ENCODE measurements at regions not wholly inside any gene's neighbourhood (a gene's known extent, or its start where the extent isn't known, plus 50 kb on each side); places are given as distances from the start of the nearest gene placed in this dataset.

- Histone ChIP-seq H4K20me1 (ENCODE audit: insufficient read depth, low read length, poor library complexity, severe bottlenecking) (no peaks in the 10 kb centered on the region), H3K9me2 (replicated peaks; ENCODE audit: low read depth, low read length) (no peaks in the 10 kb centered on the region), H3K4me3 (ENCODE audit: low read length, poor library complexity, severe bottlenecking) (no peak overlapping the region), H3K27me3 (ENCODE audit: insufficient read depth, low read length, poor library complexity, severe bottlenecking) (no peaks in the 10 kb centered on the region), H3K9ac (ENCODE audit: low read depth, low read length, poor library complexity, severe bottlenecking) (no peak overlapping the region), H3K36me3 (ENCODE audit: insufficient read depth, low read length) (no peaks in the 10 kb centered on the region), H3K4me1 (ENCODE audit: insufficient read depth, low read length, poor library complexity, severe bottlenecking) (no peaks in the 10 kb centered on the region), H3K79me2 (ENCODE audit: insufficient read depth, low read length) (no peaks in the 10 kb centered on the region), H3K9me3 (ENCODE audit: insufficient read depth, low read depth, low read length) (peaks cover 2% of the 10 kb centered on the region; the same call in 1 of the 2 replicates), H3F3A (ENCODE audit: low read depth) (no peaks in the 10 kb centered on the region), H3K4me2 (ENCODE audit: low read depth, low read length, poor library complexity, severe bottlenecking) (no peak overlapping the region), H2AFZ (ENCODE audit: low read length) (no peak overlapping the region)
- no peak for TF ChIP-seq EZH2phosphoT487 (IDR thresholded peaks at IDR 0.05; ENCODE audit: borderline replicate concordance)
- no peak for TF ChIP-seq CTCF (conservative IDR thresholded peaks at IDR 0.05; ENCODE audit: low read length)
Observed at GRCh38 chr2:78910376-78910775, 115.1 kb upstream of the REG3G start.

GRCh38 chr2:78913257-78913656 lies 112.2 kb upstream of the REG3G start:
- Histone ChIP-seq H3K9me3 (ENCODE audit: insufficient read depth, low read depth, low read length) (peaks cover 3% of the 10 kb centered on the region; the same call in 1 of the 2 replicates), H3K36me3 (ENCODE audit: insufficient read depth, low read length) (no peaks in the 10 kb centered on the region), H3K9ac (ENCODE audit: low read depth, low read length, poor library complexity, severe bottlenecking) (no peak overlapping the region), H3F3A (ENCODE audit: low read depth) (no peaks in the 10 kb centered on the region), H2AFZ (ENCODE audit: low read length) (no peak overlapping the region), H4K20me1 (ENCODE audit: insufficient read depth, low read length, poor library complexity, severe bottlenecking) (no peaks in the 10 kb centered on the region), H3K4me1 (ENCODE audit: insufficient read depth, low read length, poor library complexity, severe bottlenecking) (no peaks in the 10 kb centered on the region), H3K4me3 (ENCODE audit: low read length, poor library complexity, severe bottlenecking) (no peak overlapping the region), H3K79me2 (ENCODE audit: insufficient read depth, low read length) (no peaks in the 10 kb centered on the region), H3K4me2 (ENCODE audit: low read depth, low read length, poor library complexity, severe bottlenecking) (no peak overlapping the region), H3K27me3 (ENCODE audit: insufficient read depth, low read length, poor library complexity, severe bottlenecking) (no peaks in the 10 kb centered on the region), H3K9me2 (replicated peaks; ENCODE audit: low read depth, low read length) (no peaks in the 10 kb centered on the region)
- TF ChIP-seq CTCF (conservative IDR thresholded peaks at IDR 0.05; ENCODE audit: low read length) (no peak), EZH2phosphoT487 (IDR thresholded peaks at IDR 0.05; ENCODE audit: borderline replicate concordance) (no peak)

GRCh38 chr2:78925258-78925657 lies 100.2 kb upstream of the REG3G start:
- H3K9ac ChIP-seq (ENCODE audit: low read depth, low read length, poor library complexity, severe bottlenecking) = no peak overlapping the region
- no peak overlapping the region for H2AFZ ChIP-seq (ENCODE audit: low read length)
- H3K9me3 ChIP-seq (ENCODE audit: insufficient read depth, low read depth, low read length) = no peaks in the 10 kb centered on the region
- H3K4me3 ChIP-seq (ENCODE audit: low read length, poor library complexity, severe bottlenecking) = no peak overlapping the region
- H3K9me2 ChIP-seq (replicated peaks; ENCODE audit: low read depth, low read length) = no peaks in the 10 kb centered on the region
- no peaks in the 10 kb centered on the region for H3K27me3 ChIP-seq (ENCODE audit: insufficient read depth, low read length, poor library complexity, severe bottlenecking)
- no peaks in the 10 kb centered on the region for H3F3A ChIP-seq (ENCODE audit: low read depth)
- H3K79me2 ChIP-seq (ENCODE audit: insufficient read depth, low read length) = no peaks in the 10 kb centered on the region
- TF ChIP-seq CTCF (conservative IDR thresholded peaks at IDR 0.05; ENCODE audit: low read length) (no peak), EZH2phosphoT487 (IDR thresholded peaks at IDR 0.05; ENCODE audit: borderline replicate concordance) (no peak)
- H3K4me2 ChIP-seq (ENCODE audit: low read depth, low read length, poor library complexity, severe bottlenecking) = no peak overlapping the region
- H4K20me1 ChIP-seq (ENCODE audit: insufficient read depth, low read length, poor library complexity, severe bottlenecking) = no peaks in the 10 kb centered on the region
- no peaks in the 10 kb centered on the region for H3K4me1 ChIP-seq (ENCODE audit: insufficient read depth, low read length, poor library complexity, severe bottlenecking)
- no peaks in the 10 kb centered on the region for H3K36me3 ChIP-seq (ENCODE audit: insufficient read depth, low read length)

All from Loucy (cell line).